HG03025 (cell line): ENCODE measurements at regions not wholly inside any gene's neighbourhood (a gene's known extent, or its start where the extent isn't known, plus 50 kb on each side); places are given as distances from the start of the nearest gene placed in this dataset.

Experiments
- ATAC-seq: cut with Tn5 transposase; IDR thresholded peaks from one replicate; pipeline ENCODE4 v1.9.1; 2021; ENCODE audit warnings: mild to moderate bottlenecking, moderate library complexity; ENCODE audit not compliant: unreplicated experiment, low FRiP score

DNA sequence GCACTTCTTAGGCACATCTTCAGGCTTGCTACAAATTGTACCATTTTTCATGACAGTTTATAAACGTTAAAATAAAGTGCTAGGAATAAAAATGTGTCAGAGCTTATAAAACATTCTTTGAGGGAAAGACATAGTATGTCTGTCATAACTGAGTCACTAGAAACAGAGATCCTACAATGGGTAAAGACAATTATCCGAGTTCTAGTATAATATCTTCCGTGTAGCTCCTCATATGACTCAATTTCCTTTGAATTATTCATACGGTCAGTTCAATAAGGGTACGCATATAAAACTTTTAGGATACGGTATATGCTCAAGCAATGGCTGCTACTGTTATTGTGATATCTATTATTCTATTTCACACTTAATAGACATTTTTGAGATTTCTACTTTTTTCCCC, 349.1 kb downstream of the PCDH10 start:
- no peak for ATAC-seq

DNA sequence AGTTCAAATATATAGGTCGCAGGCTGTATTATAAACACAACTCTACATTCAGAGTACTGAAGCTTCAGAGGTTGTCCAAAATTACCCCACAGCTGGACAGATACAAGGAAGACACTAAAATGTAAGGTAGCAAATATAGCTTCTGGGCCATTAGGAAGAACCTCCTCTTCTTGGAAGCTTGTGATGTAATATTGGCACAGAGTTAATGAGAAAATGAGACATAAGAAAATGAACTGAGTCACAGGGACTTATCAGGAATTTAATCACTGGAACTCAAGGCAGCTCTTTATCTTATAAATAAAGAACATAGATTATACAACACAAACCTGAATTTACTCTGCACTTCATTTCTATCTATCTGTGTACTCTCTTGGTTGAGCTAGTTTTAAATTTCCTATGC, 344.7 kb downstream of the PCDH10 start:
- no peak for ATAC-seq

DNA sequence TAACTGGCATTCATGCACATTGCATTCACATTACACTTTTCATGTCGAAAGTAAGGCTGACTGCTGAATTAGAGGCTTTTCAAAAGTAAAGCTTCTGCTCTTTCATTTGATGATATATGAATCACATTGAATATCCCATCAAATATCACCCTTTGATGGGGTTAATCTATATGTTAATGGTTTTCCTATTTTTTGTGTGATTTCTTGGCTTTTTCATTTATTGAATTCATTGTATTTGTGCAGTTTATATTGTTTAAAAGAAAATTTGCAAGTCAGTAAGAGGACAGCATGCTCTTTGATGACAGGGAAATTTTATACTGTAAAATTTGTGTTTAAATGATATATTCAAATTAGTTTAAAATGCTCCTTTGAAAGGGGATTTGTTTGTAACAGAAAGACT, 344.1 kb downstream of the PCDH10 start:
- no peak for ATAC-seq

DNA sequence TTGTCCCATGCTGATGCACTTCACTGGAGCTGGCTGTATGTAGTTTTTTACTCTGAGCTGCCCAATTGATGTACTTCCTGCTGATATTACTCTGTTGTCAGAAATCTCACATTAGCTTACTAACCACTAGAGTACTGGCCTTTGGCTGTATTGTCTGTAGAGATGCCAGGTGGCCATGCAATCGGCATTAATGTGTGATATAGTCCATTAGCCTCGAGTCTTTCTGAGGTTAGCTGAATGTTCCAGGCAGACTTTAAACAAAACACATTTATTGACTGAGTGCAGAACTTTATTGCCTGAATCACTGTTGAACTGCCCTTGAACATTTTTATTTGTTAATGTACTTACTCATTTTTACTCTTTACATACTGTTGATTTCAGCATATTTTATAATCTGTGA, 335.2 kb downstream of the PCDH10 start:
- no peak for ATAC-seq

DNA sequence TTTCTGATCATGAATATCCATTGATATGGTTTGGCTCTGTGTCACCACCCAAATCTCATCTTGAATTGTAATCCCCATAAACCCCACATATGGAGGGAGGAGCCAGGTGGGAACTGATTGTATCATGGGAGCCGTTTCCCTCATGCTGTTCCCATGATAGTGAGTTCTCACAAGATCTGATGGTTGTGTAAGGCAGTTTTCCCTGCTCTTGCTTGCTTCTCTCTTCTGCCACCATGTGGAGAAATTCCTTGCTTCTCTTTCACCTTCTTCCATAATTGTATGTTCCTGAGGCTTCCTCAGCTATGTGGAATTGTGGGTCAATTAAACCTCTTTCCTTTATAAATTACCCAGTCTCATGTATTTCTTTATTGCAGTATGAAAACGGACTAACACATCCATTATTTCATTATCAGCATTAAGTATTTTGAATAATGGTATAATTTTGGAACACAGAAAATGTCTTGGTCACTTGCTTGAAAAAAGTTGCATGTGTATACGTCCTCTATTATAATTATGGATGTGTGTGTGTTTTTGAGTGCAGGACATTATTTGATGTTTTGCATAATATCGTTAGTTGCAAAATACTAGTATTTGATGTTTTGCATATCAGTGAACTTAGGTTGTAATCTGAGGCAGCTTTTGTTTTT, 334.6 kb downstream of the PCDH10 start:
- ATAC-seq = no peak

DNA sequence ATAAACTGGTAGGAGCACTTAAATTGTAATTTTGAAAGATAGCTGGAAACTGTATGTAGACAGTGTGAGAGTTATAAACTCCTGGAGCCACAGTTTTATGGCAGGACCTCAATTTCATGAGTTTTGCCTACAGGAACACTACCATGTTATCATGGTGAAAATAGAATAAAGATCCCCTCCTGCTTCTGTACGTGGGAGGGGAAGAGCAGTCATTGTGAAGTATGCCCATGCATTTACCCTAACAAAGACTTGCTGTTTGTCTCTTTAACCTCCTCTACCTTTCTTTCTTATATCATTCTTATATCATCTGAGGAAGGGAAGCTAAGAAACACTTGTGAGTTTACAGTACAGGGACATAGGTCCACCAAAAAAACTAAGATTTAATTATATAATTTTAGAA, 327.0 kb downstream of the PCDH10 start:
- no peak for ATAC-seq

DNA sequence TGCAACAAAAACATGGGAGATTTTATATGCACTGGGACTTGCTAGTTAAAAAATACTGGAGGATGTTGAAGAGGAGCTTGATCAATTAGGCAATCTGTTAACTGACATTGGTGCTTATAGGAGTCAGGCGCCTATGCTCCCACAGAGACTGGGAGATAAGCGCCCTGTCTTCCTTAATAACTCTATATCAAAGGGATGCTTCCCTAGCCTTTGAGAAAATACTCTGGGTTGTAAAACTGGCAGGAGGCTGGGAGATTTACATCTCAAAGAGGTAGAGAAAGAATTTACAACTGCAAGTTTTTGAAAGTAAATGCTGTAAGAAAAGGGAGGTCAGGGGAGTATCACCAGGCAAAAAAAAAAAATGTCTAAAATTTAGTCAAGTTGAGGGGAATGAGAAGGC, 325.4 kb downstream of the PCDH10 start:
- ATAC-seq = no peak

DNA sequence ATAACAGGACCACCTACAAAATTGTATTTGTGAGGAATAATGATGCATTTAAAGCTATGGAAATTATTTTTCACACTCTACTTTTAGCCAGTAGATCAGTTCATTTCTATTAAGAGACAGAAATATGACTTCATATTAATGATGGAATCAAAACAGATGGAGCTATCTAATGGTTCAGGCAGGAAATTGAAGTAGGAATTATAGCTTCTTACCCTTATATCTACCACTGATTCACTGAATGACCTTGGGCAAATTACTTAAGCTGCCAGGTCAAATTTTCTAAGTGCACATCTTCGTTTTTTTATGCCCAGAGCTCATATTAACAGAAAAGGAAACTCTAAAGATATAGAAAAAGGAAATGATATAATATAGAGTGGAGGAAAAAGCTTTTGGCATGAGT, 323.1 kb downstream of the PCDH10 start:
- ATAC-seq = no peak

DNA sequence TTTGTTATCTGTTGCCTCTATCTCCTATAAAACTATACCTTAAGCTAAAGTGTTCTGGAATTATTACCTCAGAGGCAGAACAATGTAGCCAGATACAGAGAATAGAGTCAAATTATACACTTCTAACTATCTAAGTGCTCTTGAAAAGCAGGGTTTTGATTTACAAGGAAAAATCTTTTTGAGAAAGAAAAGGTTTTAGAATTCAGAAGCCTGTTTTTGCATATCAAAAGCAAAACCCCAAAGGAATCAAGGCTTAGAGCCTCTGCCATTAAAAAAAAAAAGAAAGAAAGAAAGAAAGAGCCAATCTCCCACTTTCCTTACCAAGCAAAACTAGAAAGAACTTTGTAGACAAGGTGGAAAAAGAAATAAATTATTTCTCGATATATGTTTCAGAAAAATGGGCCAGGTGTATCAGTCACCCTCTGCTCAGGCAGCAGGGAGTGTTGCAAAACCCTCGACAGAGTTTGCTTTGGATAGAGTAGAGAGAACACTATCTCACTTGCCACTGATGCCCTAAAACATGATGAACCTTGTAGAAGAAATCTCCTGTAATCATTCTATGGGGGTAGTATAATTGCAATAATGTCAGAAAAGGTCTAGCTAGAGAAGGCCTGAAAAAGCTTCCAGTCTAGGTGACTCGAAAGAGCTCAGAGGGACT, 318.3 kb downstream of the PCDH10 start:
- no peak for ATAC-seq

DNA sequence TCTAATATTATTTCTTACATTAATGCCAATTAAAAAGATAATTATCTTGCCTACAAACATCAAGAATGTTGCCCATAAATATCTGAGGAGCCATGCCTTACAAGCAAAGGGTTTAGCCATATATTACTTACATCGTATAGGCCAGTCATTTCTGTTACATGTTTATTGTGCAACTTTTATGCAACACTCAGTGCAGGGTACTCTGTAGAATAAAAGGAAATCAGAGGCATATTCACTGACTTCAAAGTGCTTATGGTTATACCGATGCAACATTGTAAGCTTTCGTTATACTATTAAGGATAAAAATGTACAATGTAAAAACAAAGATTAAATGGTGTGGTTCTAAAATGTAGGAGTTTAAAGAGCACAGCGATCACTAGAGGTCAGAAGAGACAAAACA, 315.9 kb downstream of the PCDH10 start:
- no peak for ATAC-seq

DNA sequence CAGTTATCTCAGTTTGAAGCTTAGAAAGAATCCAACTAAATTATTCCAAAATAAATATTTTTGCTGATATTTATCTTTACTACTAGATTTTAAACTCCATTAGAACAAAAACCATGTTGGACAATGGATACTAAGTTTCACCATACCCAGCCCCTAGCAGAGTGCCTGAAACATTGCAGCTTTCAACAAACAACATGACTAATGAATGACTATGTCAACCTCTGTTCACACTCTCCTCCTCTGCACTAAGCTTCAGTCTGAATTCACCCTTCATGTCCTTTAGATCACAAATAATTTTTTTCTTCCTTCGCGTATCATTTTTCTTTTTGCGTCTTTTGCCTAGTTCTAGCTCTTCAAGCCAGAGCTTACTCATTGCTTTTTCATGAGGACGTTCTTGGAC, 315.2 kb downstream of the PCDH10 start:
- no peak for ATAC-seq

DNA sequence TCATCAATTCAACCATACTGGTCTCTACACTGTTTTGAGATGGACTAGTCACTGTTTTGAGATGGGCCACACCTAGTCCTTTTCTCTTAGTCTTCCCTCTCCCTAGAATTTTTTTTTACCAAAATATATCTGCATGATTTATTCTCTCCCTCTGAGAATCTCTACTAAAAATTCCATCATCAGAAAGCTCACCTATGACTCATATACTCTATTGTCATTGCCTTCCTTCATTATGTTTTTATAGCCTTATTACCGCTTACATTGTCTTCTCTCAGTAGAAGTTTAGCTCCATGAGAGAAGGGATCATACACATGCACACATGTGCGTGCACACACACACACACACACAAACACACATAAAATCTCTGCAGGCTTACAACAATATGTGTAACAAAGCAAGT, 303.6 kb downstream of the PCDH10 start:
- ATAC-seq = no peak

DNA sequence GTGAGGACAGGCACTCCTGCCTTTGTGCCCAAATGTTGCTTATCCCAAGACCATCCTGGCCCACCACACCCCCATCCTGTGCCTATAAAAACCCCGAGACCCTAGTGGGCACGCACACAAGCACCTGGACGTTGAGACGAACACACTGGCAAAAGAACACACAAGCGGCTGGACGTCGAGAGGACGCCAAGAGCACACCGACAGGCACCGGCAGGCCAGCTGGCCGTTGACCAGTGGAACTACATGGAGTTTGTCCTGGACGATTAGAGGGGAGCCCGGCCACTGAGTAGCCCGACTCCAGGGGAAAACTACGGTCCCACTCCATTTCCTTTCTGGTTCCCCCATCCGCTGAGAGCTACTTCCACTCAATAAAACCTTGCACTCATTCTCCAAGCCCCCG, 301.7 kb downstream of the PCDH10 start:
- no peak for ATAC-seq

DNA sequence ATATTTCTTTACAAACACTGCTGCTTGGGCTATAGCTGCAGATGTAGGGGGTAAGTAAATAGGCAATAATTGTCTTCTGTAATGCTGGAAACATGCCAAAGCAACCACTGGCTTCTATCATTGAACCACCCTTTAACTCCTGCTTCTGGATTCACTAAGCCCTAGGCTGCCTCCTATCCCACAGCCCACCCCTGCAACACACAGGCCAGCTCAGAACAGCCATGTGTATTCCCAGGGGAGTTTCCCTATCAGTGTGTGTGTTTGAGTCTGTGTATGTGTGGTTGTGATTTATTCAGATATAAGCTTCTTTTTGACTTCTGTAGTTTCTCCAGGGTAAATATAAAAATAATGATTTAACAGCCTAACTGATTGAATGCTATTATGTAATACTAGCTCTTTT, 291.3 kb downstream of the PCDH10 start:
- ATAC-seq = no peak

DNA sequence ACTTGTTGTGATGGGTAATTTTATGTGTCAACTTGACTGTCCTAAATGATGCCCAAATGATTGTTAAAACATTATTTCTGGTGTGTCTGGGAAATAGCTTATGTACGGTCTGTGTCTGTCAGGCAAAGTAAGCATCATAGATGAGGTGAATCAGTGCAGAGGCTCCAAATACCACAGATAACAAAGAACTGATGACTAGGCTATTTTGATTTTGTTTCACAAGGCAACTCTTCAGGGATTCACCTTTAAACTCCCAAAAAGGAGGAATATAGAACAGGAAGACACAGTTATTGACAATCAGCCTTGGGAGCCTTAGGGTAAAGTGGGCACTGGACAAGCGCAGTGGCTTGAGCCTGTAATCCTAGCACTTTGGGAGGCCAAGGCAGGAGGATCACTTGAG, 290.7 kb downstream of the PCDH10 start:
- ATAC-seq = no peak

DNA sequence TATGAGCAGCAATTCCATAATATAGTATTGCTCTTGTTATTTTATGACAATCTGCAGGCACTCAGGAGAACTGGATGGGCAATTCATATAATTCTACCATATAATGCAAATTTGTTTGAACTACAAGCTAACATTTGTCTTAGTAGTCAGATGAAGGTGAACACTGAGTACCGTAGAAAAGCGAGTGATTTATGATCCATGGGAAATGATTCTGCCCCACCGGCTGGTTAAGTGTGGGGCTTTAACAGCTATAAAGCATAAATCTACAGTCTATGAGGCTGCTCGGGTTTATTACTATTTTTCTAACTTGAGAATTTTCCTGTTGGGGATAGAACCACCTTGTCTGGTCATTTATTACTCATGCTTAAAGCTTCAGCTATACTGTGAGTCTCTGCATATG, 275.5 kb downstream of the PCDH10 start:
- ATAC-seq = no peak

DNA sequence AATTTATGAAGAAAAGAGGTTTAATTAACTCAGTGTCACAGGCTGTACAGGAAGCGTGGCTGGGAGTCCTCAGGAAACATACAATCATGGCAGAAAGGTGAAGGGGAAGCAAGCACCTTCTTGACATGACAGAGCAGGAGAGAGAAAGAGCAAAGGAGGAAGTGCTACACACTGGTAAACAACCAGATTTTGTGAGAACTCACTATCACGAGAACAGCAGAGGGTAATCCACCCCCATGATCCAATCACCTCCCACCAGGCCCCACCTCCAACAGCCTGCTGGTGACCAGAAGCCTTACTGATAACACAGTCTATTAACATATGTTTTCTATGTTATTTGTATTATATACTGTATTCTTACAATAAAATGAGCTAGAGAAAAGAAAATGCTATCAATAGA, 254.8 kb downstream of the PCDH10 start:
- ATAC-seq = no peak

DNA sequence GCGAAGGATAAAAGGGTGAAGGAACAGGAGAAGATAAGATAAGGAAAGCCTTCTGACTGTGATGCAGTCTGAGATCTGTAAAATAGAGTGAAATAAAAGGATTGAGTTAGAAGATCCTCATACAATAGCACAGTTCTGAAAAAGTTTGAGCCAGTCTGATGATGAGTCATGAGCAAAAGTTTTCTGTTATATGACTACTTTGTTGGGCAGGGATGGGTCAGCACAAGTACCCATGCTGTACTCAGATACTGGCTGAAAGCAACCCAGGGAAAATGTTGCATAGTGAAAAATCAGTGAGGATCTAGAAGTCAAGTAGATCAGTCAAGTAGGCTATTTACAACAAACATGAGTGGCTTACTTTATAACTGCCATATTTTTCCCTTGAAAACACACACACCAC, 253.5 kb downstream of the PCDH10 start:
- no peak for ATAC-seq

DNA sequence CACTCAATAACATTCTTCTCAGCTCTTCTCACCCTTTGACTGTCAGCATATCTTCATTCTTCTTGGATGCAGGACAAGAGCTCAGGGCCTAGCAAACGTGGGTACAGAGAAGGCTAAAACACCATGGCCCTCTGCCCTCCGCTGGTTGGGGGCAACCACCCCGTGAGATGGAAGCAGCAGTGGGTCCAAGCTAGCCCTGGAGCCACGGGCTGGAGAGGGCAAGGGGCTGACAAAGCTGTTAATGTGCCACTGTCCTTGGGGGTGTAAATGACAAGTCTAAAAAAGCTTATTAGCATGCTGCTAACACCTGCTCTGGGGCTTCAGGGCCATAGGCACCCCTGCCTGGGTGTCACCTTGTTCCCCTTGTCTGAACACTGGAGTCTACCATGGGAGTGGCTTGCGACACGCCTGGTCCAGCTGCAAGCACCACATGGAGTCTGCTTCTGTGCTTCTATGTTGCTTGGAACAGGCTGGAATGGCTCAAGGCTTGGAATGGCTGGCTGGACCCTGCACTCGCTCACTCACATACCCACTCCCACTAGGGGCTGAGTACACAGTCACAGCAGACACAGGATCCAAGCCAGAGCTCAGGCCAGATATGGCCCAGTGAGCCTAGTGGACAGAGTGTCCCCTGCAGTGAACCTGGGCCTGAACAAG, 246.0 kb downstream of the PCDH10 start:
- no peak for ATAC-seq

DNA sequence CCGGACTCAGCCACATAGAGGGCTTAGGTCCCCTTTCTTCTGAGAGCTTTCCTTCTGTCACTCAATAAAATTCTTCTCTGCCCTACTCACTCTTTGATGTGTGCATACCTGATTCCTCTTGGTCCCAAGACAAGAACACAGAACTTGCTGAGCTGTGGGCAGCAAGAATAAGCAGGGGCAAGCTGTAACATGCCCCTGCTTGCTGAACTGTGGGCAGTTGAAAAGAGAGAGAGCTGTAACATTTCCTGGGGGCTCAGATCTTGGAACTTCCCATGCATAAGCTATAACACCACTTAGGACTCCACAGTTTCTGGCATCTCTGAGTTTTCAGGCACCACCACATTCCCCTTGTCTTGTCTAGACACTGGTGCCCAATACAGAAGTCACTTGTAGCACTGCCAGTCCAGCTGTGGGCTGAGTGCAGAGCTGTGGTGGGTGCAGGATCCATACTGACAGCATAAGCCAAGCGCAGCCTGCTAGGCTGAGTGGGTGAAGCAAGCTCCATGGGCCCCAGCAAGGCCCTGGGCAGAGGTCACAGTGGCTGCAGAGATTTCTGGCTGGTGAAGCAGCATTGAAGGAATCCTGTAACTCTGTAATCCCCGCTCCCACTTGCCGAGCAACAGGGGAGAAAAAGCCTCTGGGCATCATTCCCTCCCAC, 241.2 kb downstream of the PCDH10 start:
- ATAC-seq = no peak

DNA sequence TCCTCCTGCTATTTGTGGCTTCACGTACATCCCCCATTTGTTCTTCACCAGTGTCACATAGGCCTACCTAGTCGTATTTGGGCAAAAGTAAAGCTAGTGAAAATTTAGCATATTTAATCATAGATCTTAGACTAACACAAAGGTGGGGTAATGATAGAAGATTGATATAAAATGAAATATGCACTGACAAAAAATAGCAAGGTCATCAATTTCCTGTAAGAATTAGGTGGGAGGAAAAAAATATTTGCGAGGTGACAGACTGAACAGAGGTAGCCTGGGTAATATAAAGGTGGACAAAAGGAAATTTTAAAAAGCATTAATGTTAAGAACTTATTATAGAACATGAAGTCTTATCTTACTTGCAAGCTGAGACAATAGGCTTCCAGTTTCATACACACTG, 239.9 kb downstream of the PCDH10 start:
- no peak for ATAC-seq
